ENCODE measurements at regions not wholly inside any gene's neighbourhood (a gene's known extent, or its start where the extent isn't known, plus 50 kb on each side); places are given as distances from the start of the nearest gene placed in this dataset.

DNA sequence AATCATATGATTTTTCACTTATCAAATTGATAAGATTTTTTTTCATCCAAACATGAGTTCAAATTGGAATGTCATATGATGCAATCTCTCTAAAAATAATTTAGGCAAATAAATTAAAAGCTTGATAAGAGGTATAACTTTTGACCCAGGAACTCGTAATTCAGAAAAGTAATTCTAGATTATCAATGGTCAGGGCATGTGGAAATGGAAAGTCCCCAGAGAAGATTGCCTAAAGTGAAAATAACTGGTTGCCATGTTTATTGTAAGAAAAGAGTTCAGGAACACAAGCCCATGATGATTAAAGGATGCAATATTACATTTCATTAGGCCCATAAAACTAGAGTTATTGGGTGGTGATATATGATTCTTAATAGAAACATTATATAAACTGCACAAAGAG is 1514.8 kb downstream of the SI start:
- H3K27ac ChIP-seq (ENCODE audit: low read depth, low read length), result no peak overlapping the region
- H3K9ac ChIP-seq (ENCODE audit: low read length), result no peak overlapping the region
- ChIA-PET POLR2A (no interaction called here), RAD21 (ENCODE audit: low non-redundant PET in 1 of 2, low total read pairs in 2 of 2, uncharacterized antibody in 2 of 2, unreplicated experiment in 2 of 2) (no interaction called here), CTCF (no interaction called here)
- H3K79me2 ChIP-seq (ENCODE audit: insufficient read depth, low read length), result no peaks in the 10 kb centered on the region
- ATAC-seq (no peak), DNase-seq (ENCODE audit: low read depth, low spot score) (no peak)
- intact Hi-C loops (cut with micrococcal nuclease), result no loop called here
- H3K4me1 ChIP-seq (ENCODE audit: control insufficient read depth in 1 of 2, insufficient read depth in 2 of 2, low read length in 2 of 2), result no peaks in the 10 kb centered on the region
- H3K27me3 ChIP-seq (ENCODE audit: insufficient read depth, low read length), result no peaks in the 10 kb centered on the region
- no TSS peak for BruUV-seq (replicated peaks)
- H3K4me3 ChIP-seq (replicated peaks in 1 of 2; ENCODE audit: low read depth in 1 of 2, low read length in 2 of 2), result no peak overlapping the region
- H4K20me1 ChIP-seq (ENCODE audit: insufficient read depth), result no peaks in the 10 kb centered on the region
- peaks cover 0 to 5% of the 10 kb centered on the region in 2 experiments; a peak in 1 of 4 replicates for H3K9me3 ChIP-seq (ENCODE audit: control insufficient read depth in 1 of 2, insufficient read depth in 1 of 2, low read depth in 1 of 2, low read length in 2 of 2)
- H3K9me2 ChIP-seq (ENCODE audit: insufficient read depth), result no peaks in the 10 kb centered on the region; the same call in 1 of the 2 replicates
- no peak for TF ChIP-seq REST (IDR thresholded peaks at IDR 0.05; ENCODE audit: low read depth)
- no peak for TF ChIP-seq JUND (IDR thresholded peaks at IDR 0.05)
- TF ChIP-seq EZH2 (IDR thresholded peaks at IDR 0.05), result no peak
- no peak for TF ChIP-seq MAX (IDR thresholded peaks at IDR 0.05)
- TF ChIP-seq EGR1 (IDR thresholded peaks at IDR 0.05; ENCODE audit: low read depth), result no peak
- no peak for TF ChIP-seq SIN3A (IDR thresholded peaks at IDR 0.05; ENCODE audit: low read depth)
- no peak for TF ChIP-seq RAD21 (IDR thresholded peaks at IDR 0.05; ENCODE audit: low read depth)
- no peak for TF ChIP-seq CBX3 (IDR thresholded peaks at IDR 0.05; ENCODE audit: low read depth)
- no peak for TF ChIP-seq FOSL1 (IDR thresholded peaks at IDR 0.05; ENCODE audit: low read depth)
- TF ChIP-seq, protein P1, sequence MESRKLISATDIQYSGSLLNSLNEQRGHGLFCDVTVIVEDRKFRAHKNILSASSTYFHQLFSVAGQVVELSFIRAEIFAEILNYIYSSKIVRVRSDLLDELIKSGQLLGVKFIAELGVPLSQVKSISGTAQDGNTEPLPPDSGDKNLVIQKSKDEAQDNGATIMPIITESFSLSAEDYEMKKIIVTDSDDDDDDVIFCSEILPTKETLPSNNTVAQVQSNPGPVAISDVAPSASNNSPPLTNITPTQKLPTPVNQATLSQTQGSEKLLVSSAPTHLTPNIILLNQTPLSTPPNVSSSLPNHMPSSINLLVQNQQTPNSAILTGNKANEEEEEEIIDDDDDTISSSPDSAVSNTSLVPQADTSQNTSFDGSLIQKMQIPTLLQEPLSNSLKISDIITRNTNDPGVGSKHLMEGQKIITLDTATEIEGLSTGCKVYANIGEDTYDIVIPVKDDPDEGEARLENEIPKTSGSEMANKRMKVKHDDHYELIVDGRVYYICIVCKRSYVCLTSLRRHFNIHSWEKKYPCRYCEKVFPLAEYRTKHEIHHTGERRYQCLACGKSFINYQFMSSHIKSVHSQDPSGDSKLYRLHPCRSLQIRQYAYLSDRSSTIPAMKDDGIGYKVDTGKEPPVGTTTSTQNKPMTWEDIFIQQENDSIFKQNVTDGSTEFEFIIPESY (IDR thresholded peaks at IDR 0.05; ENCODE audit: extremely low read depth, insufficient replicate concordance, low read length), result no peak
- no peak for TF ChIP-seq YY1 (IDR thresholded peaks at IDR 0.05; ENCODE audit: extremely low read depth, insufficient replicate concordance, low read depth, low read length)
- TF ChIP-seq CEBPB (IDR thresholded peaks at IDR 0.05; ENCODE audit: low read depth), result no peak
- TF ChIP-seq, protein P2, sequence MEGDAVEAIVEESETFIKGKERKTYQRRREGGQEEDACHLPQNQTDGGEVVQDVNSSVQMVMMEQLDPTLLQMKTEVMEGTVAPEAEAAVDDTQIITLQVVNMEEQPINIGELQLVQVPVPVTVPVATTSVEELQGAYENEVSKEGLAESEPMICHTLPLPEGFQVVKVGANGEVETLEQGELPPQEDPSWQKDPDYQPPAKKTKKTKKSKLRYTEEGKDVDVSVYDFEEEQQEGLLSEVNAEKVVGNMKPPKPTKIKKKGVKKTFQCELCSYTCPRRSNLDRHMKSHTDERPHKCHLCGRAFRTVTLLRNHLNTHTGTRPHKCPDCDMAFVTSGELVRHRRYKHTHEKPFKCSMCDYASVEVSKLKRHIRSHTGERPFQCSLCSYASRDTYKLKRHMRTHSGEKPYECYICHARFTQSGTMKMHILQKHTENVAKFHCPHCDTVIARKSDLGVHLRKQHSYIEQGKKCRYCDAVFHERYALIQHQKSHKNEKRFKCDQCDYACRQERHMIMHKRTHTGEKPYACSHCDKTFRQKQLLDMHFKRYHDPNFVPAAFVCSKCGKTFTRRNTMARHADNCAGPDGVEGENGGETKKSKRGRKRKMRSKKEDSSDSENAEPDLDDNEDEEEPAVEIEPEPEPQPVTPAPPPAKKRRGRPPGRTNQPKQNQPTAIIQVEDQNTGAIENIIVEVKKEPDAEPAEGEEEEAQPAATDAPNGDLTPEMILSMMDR (IDR thresholded peaks at IDR 0.05 in 2 of 3, conservative IDR thresholded peaks at IDR 0.05 in 1 of 3; ENCODE audit: borderline replicate concordance in 1 of 3, insufficient read depth in 1 of 3, low read depth in 2 of 3, low read length in 2 of 3), result no peak
- no peak overlapping the region for H2AFZ ChIP-seq (ENCODE audit: low read depth, low read length, poor library complexity, severe bottlenecking)
- no peaks in the 10 kb centered on the region for H3K36me3 ChIP-seq (ENCODE audit: control insufficient read depth in 1 of 2, insufficient read depth in 2 of 2, low read length in 2 of 2)
- no peak overlapping the region for H3K4me2 ChIP-seq (ENCODE audit: low read length)

Measured in HCT116 (cell line).